ENCODE measurements at regions not wholly inside any gene's neighbourhood (a gene's known extent, or its start where the extent isn't known, plus 50 kb on each side); places are given as distances from the start of the nearest gene placed in this dataset.
"Not testable (repeated sequence)": the region's sequence is repeated elsewhere in the genome, so short reads cannot be mapped to it uniquely, and the experiment has no call there.

GRCh38 chr1:198850196-198850595 is 211.4 kb downstream of the PTPRC start:
- H3K9me2 ChIP-seq (replicated peaks; ENCODE audit: insufficient read depth, low read length), result no peaks in the 10 kb centered on the region
- H2AFZ ChIP-seq (ENCODE audit: low read depth, low read length, severe bottlenecking), result no peak overlapping the region
- H3K27me3 ChIP-seq (ENCODE audit: low read length), result no peaks in the 10 kb centered on the region
- no peaks in the 10 kb centered on the region for H4K20me1 ChIP-seq (ENCODE audit: low read depth, low read length)
- TF ChIP-seq, protein P1, sequence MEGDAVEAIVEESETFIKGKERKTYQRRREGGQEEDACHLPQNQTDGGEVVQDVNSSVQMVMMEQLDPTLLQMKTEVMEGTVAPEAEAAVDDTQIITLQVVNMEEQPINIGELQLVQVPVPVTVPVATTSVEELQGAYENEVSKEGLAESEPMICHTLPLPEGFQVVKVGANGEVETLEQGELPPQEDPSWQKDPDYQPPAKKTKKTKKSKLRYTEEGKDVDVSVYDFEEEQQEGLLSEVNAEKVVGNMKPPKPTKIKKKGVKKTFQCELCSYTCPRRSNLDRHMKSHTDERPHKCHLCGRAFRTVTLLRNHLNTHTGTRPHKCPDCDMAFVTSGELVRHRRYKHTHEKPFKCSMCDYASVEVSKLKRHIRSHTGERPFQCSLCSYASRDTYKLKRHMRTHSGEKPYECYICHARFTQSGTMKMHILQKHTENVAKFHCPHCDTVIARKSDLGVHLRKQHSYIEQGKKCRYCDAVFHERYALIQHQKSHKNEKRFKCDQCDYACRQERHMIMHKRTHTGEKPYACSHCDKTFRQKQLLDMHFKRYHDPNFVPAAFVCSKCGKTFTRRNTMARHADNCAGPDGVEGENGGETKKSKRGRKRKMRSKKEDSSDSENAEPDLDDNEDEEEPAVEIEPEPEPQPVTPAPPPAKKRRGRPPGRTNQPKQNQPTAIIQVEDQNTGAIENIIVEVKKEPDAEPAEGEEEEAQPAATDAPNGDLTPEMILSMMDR (IDR thresholded peaks at IDR 0.05; ENCODE audit: insufficient read depth, low read length, poor library complexity, severe bottlenecking), result no peak
- no peak for TF ChIP-seq EZH2phosphoT487 (conservative IDR thresholded peaks at IDR 0.05; ENCODE audit: low read length)
- H3K9me3 ChIP-seq (ENCODE audit: insufficient read depth, low read length), result no peaks in the 10 kb centered on the region
- H3K79me2 ChIP-seq (ENCODE audit: insufficient read depth, low read length), result peaks cover 10% of the 10 kb centered on the region; the same call in 1 of the 2 replicates
- peaks cover 68% of the 10 kb centered on the region for H3K36me3 ChIP-seq (ENCODE audit: low read length)
- no peak overlapping the region for H3K27ac ChIP-seq (ENCODE audit: low read depth, low read length)
- peaks cover 30% of the 10 kb centered on the region; the same call in 1 of the 2 replicates for H3F3A ChIP-seq (ENCODE audit: insufficient read depth)
- H3K4me3 ChIP-seq (ENCODE audit: insufficient read depth, low read length, poor library complexity, severe bottlenecking), result no peak overlapping the region
- H3K4me2 ChIP-seq (ENCODE audit: low read depth, low read length, poor library complexity, severe bottlenecking), result no peak overlapping the region
- H3K9ac ChIP-seq (ENCODE audit: low read length), result no peak overlapping the region

- H3K27ac ChIP-seq (ENCODE audit: low read depth, low read length); H4K20me1 ChIP-seq (ENCODE audit: low read depth, low read length); H3K4me3 ChIP-seq (ENCODE audit: insufficient read depth, low read length, poor library complexity, severe bottlenecking); H3K9me3 ChIP-seq (ENCODE audit: insufficient read depth, low read length); H2AFZ ChIP-seq (ENCODE audit: low read depth, low read length, severe bottlenecking); H3K9ac ChIP-seq (ENCODE audit: low read length); H3K9me2 ChIP-seq (replicated peaks; ENCODE audit: insufficient read depth, low read length); H3K4me2 ChIP-seq (ENCODE audit: low read depth, low read length, poor library complexity, severe bottlenecking); H3K27me3 ChIP-seq (ENCODE audit: low read length): not testable (repeated sequence)
- H3K79me2 ChIP-seq (ENCODE audit: insufficient read depth, low read length), result peaks cover 10% of the 10 kb centered on the region; the same call in 1 of the 2 replicates
- peaks cover 35% of the 10 kb centered on the region; the same call in 1 of the 2 replicates for H3F3A ChIP-seq (ENCODE audit: insufficient read depth)
- H3K36me3 ChIP-seq (ENCODE audit: low read length), result peaks cover 74% of the 10 kb centered on the region
Measured at GRCh38 chr1:198850966-198851365, 212.1 kb downstream of the PTPRC start.

DNA sequence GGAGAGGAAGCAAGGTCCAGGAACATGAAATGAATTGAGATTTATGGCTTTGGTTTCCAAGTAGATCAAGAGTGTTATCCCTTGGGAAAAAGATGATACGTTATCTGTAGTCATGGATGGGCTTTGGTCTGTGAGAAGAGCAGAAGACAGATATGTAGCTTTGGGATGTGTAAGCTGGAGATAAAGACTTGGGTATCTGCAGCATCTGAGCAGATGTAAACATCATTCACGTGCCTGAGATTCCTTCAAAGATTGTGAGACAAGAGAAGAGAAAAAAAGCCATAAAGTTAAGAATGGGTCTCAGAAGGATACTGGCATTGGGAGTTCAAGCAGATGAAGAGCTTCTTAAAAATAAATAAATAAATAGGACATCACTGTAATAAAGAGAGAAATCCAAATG is 217.8 kb downstream of the PTPRC start:
- Histone ChIP-seq H3K79me2 (ENCODE audit: insufficient read depth, low read length) (peaks cover 26% of the 10 kb centered on the region; the same call in 1 of the 2 replicates), H3K27ac (ENCODE audit: low read depth, low read length) (no peak overlapping the region)

GRCh38 chr1:198858033-198858432 is 219.2 kb downstream of the PTPRC start:
- Histone ChIP-seq H3K27me3 (ENCODE audit: low read length) (no peaks in the 10 kb centered on the region), H3K36me3 (ENCODE audit: low read length) (peaks cover 50% of the 10 kb centered on the region), H4K20me1 (ENCODE audit: low read depth, low read length) (peaks cover 6% of the 10 kb centered on the region; the same call in 1 of the 2 replicates), H3F3A (ENCODE audit: insufficient read depth) (peaks cover 16% of the 10 kb centered on the region; the same call in 1 of the 2 replicates), H3K4me2 (ENCODE audit: low read depth, low read length, poor library complexity, severe bottlenecking) (no peak overlapping the region), H3K9ac (ENCODE audit: low read length) (no peak overlapping the region), H2AFZ (ENCODE audit: low read depth, low read length, severe bottlenecking) (no peak overlapping the region), H3K27ac (ENCODE audit: low read depth, low read length) (no peak overlapping the region), H3K79me2 (ENCODE audit: insufficient read depth, low read length) (peaks cover 27% of the 10 kb centered on the region; the same call in 1 of the 2 replicates), H3K9me2 (replicated peaks; ENCODE audit: insufficient read depth, low read length) (no peaks in the 10 kb centered on the region), H3K9me3 (ENCODE audit: insufficient read depth, low read length) (no peaks in the 10 kb centered on the region), H3K4me3 (ENCODE audit: insufficient read depth, low read length, poor library complexity, severe bottlenecking) (no peak overlapping the region)
- no peak for TF ChIP-seq EZH2phosphoT487 (conservative IDR thresholded peaks at IDR 0.05; ENCODE audit: low read length)
- TF ChIP-seq, protein P1 (IDR thresholded peaks at IDR 0.05; ENCODE audit: insufficient read depth, low read length, poor library complexity, severe bottlenecking), result no peak

More for the DNA sequence above, 217.8 kb downstream of the PTPRC start:
- Histone ChIP-seq H3K9ac (ENCODE audit: low read length) (no peak overlapping the region), H3F3A (ENCODE audit: insufficient read depth) (peaks cover 25% of the 10 kb centered on the region; the same call in 1 of the 2 replicates), H3K9me2 (replicated peaks; ENCODE audit: insufficient read depth, low read length) (no peaks in the 10 kb centered on the region), H3K4me2 (ENCODE audit: low read depth, low read length, poor library complexity, severe bottlenecking) (no peak overlapping the region), H4K20me1 (ENCODE audit: low read depth, low read length) (peaks cover 6% of the 10 kb centered on the region; the same call in 1 of the 2 replicates), H3K36me3 (ENCODE audit: low read length) (peaks cover 60% of the 10 kb centered on the region), H3K4me3 (ENCODE audit: insufficient read depth, low read length, poor library complexity, severe bottlenecking) (no peak overlapping the region), H3K9me3 (ENCODE audit: insufficient read depth, low read length) (no peaks in the 10 kb centered on the region), H2AFZ (ENCODE audit: low read depth, low read length, severe bottlenecking) (no peak overlapping the region), H3K27me3 (ENCODE audit: low read length) (no peaks in the 10 kb centered on the region)
- TF ChIP-seq, protein P1 (IDR thresholded peaks at IDR 0.05; ENCODE audit: insufficient read depth, low read length, poor library complexity, severe bottlenecking), result no peak
- TF ChIP-seq EZH2phosphoT487 (conservative IDR thresholded peaks at IDR 0.05; ENCODE audit: low read length), result no peak
